ENCODE measurements at regions not wholly inside any gene's neighbourhood (a gene's known extent, or its start where the extent isn't known, plus 50 kb on each side); places are given as distances from the start of the nearest gene placed in this dataset.

- TF ChIP-seq POLR2A (IDR thresholded peaks at IDR 0.05) (no peak), CTCF (IDR thresholded peaks at IDR 0.05 in 8 of 11, conservative IDR thresholded peaks at IDR 0.05 in 3 of 11) (no peak), POLR2AphosphoS5 (IDR thresholded peaks at IDR 0.05) (no peak)
Measured at GRCh38 chr5:164741376-164741775, 1236.0 kb downstream of the MAT2B start.
